Epithelial cell of proximal tubule (primary cell): ENCODE measurements at regions not wholly inside any gene's neighbourhood (a gene's known extent, or its start where the extent isn't known, plus 50 kb on each side); places are given as distances from the start of the nearest gene placed in this dataset.

Source experiments
- DNase-seq: peaks from one replicate; pipeline ENCODE4 v3.0.0-alpha.2; 2011; ENCODE audit warnings: low read depth
- H3K4me3 ChIP-seq: 2 replicates; pipeline ENCODE4 v1.5.1; 2011; ENCODE audit warnings: low read depth, mild to moderate bottlenecking, low read length
- CTCF ChIP-seq: conservative IDR thresholded peaks from 2 replicates; pipeline ENCODE4 v1.5.1; 2012; ENCODE audit warnings: low read depth, mild to moderate bottlenecking, low read length

GRCh38 chr3:89656388-89656787 is 549.0 kb downstream of the EPHA3 start:
- H3K4me3 ChIP-seq = no peak overlapping the region
- DNase-seq = no peak
- TF ChIP-seq CTCF = no peak

- TF ChIP-seq CTCF = no peak
- no peak overlapping the region for H3K4me3 ChIP-seq
- no peak for DNase-seq
These were observed 572.3 kb downstream of the EPHA3 start for GRCh38 chr3:89679686-89680085.

- DNase-seq = no peak
These were observed 575.1 kb downstream of the EPHA3 start for GRCh38 chr3:89682556-89682955.

GRCh38 chr3:89685731-89686130 is 578.3 kb downstream of the EPHA3 start:
- no peak for TF ChIP-seq CTCF
- no peak for DNase-seq

More at GRCh38 chr3:89682556-89682955, 575.1 kb downstream of the EPHA3 start:
- no peak overlapping the region for H3K4me3 ChIP-seq
- TF ChIP-seq CTCF = no peak

GRCh38 chr3:89690646-89691045 is 583.2 kb downstream of the EPHA3 start:
- DNase-seq = no peak
- TF ChIP-seq CTCF = no peak
- no peak overlapping the region for H3K4me3 ChIP-seq

More at GRCh38 chr3:89685731-89686130, 578.3 kb downstream of the EPHA3 start:
- H3K4me3 ChIP-seq = no peak overlapping the region

GRCh38 chr3:89692601-89693000 is 585.2 kb downstream of the EPHA3 start:
- H3K4me3 ChIP-seq = no peak overlapping the region
- TF ChIP-seq CTCF = no peak
- no peak for DNase-seq

GRCh38 chr3:89697321-89697916 is 590.0 kb downstream of the EPHA3 start:
- DNase-seq = no peak
- TF ChIP-seq CTCF = no peak

More at GRCh38 chr3:89697321-89697916, 590.0 kb downstream of the EPHA3 start:
- H3K4me3 ChIP-seq = no peak overlapping the region
